OCI-LY7 (cell line): ENCODE measurements at regions not wholly inside any gene's neighbourhood (a gene's known extent, or its start where the extent isn't known, plus 50 kb on each side); places are given as distances from the start of the nearest gene placed in this dataset.

ENCODE experiments used
- BruUV-seq: library from RNA; stranded (reverse); fragments of 400-500 nt; replicated peaks from 2 replicates; lab custom pipeline; 2021; lab: Mats Ljungman, UMichigan
- CTCF ChIA-PET: fragments of 300-600 bp; sonication (Branson Sonifier 250); formaldehyde crosslinking; loops from one replicate; lab custom pipeline; 2022; ENCODE audit warnings: antibody characterized with exemption; ENCODE audit not compliant: unreplicated experiment; lab: Charles Lee
- POLR2A ChIA-PET: fragments of 300-600 bp; sonication (Branson Sonifier 250); formaldehyde crosslinking; loops from one replicate; lab custom pipeline; 2022; ENCODE audit warnings: antibody characterized with exemption; lab: Charles Lee
- DNase-seq: peaks from one replicate; pipeline ENCODE4 v3.0.0-alpha.2; 2015; ENCODE audit warnings: low spot score
- H2AFZ ChIP-seq: fragments of 200-600 bp; sonication (generic), shearing (Covaris generic); 2 replicates; pipeline ENCODE4 v1.6.1; 2014; ENCODE audit warnings: mild to moderate bottlenecking, antibody characterized with exemption, low read length, moderate library complexity
- H3K27ac ChIP-seq: fragments of 200-600 bp; sonication (generic); 2 replicates; pipeline ENCODE4 v1.5.1; 2014; ENCODE audit warnings: mixed run types, low read depth, mild to moderate bottlenecking, moderate library complexity, low read length, inconsistent platforms; ENCODE audit not compliant: poor library complexity, severe bottlenecking
- H3K36me3 ChIP-seq: fragments of 200-600 bp; sonication (generic); 2 replicates; pipeline ENCODE4 v1.6.1; 2014; ENCODE audit warnings: mild to moderate bottlenecking, antibody characterized with exemption, low read length, moderate library complexity, mixed read lengths; ENCODE audit not compliant: insufficient read depth
- H3K4me1 ChIP-seq: fragments of 200-600 bp; sonication (generic); 2 replicates; pipeline ENCODE4 v1.5.1; 2014; ENCODE audit warnings: mild to moderate bottlenecking, low read length; ENCODE audit not compliant: insufficient read depth, poor library complexity, severe bottlenecking
- H3K4me2 ChIP-seq: fragments of 200-600 bp; sonication (generic); 2 replicates; pipeline ENCODE4 v1.6.1; 2014; ENCODE audit warnings: mild to moderate bottlenecking, low read length
- H3K4me3 ChIP-seq: fragments of 200-600 bp; sonication (generic); 2 replicates; pipeline ENCODE4 v1.5.1; 2014; ENCODE audit warnings: mild to moderate bottlenecking, low read depth, low read length; ENCODE audit not compliant: poor library complexity, severe bottlenecking
- H3K79me2 ChIP-seq: fragments of 200-600 bp; sonication (generic); 2 replicates; pipeline ENCODE4 v1.6.1; 2016; ENCODE audit warnings: low read depth, mild to moderate bottlenecking, low read length, moderate library complexity, mixed read lengths; ENCODE audit not compliant: insufficient read depth
- H3K9me2 ChIP-seq: fragments of 200-600 bp; sonication (generic); 2 replicates; pipeline ENCODE4 v1.6.1; 2016; ENCODE audit warnings: mild to moderate bottlenecking, low read length, mixed read lengths; ENCODE audit not compliant: insufficient read depth
- H3K9me3 ChIP-seq: fragments of 200-600 bp; sonication (generic); 2 replicates; pipeline ENCODE4 v1.6.1; 2014; ENCODE audit warnings: mild to moderate bottlenecking, mixed run types, low read length, mixed read lengths
- H4K20me1 ChIP-seq: fragments of 200-600 bp; sonication (generic); 2 replicates; pipeline ENCODE4 v1.6.1; 2014; ENCODE audit warnings: mild to moderate bottlenecking, antibody characterized with exemption, low read length, moderate library complexity, mixed read lengths; ENCODE audit not compliant: insufficient read depth
- EZH2phosphoT487 ChIP-seq: fragments of 200-600 bp; sonication (generic); IDR thresholded peaks from 2 replicates; pipeline ENCODE4 v1.6.1; 2018; ENCODE audit warnings: low read depth, borderline replicate concordance, mild to moderate bottlenecking, mixed run types, antibody characterized with exemption, low read length, moderate library complexity, mixed read lengths
- intact Hi-C: fragments of 100-400 bp; cut with micrococcal nuclease; formaldehyde crosslinking; loops from one replicate; pipeline ENCODE4 v1.10.0; 2022; ENCODE audit not compliant: unreplicated experiment
- TF ChIP-seq, protein P1 (sequence below): fragments of 200-600 bp; sonication (generic); conservative IDR thresholded peaks from 2 replicates; pipeline ENCODE4 v1.5.1; 2014; ENCODE audit warnings: mild to moderate bottlenecking, antibody characterized with exemption, low read length, moderate library complexity, mixed read lengths

DNA sequence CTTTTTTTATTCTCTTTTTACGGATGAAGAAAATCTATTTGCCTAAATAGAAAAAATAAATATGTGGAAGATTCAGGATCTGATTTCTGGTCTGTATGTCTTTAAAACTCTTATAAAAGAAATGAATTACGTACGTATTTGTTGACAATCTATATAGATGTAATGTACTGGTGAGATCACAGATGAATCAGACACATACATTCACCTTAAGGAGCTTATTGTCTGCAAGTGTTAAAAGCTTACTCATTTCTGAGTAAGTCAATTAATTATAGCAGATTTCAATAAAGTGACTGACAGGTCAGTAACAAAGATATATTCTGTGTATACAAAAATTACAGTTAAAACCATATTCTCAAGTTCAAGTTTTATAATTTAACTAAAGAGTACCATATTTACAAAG is 66.6 kb upstream of the NAF1 start:
- Histone ChIP-seq H3K4me3 (no peak overlapping the region), H2AFZ (no peak overlapping the region), H3K9me2 (no peaks in the 10 kb centered on the region), H3K4me2 (no peak overlapping the region), H3K27ac (no peak overlapping the region), H4K20me1 (no peaks in the 10 kb centered on the region), H3K9me3 (no peaks in the 10 kb centered on the region), H3K4me1 (no peaks in the 10 kb centered on the region), H3K36me3 (no peaks in the 10 kb centered on the region), H3K79me2 (no peaks in the 10 kb centered on the region)
- no TSS peak for BruUV-seq
- intact Hi-C loops: no loop called here
- CTCF ChIA-PET: no interaction called here
- no peak for TF ChIP-seq EZH2phosphoT487
- TF ChIP-seq, protein P1, sequence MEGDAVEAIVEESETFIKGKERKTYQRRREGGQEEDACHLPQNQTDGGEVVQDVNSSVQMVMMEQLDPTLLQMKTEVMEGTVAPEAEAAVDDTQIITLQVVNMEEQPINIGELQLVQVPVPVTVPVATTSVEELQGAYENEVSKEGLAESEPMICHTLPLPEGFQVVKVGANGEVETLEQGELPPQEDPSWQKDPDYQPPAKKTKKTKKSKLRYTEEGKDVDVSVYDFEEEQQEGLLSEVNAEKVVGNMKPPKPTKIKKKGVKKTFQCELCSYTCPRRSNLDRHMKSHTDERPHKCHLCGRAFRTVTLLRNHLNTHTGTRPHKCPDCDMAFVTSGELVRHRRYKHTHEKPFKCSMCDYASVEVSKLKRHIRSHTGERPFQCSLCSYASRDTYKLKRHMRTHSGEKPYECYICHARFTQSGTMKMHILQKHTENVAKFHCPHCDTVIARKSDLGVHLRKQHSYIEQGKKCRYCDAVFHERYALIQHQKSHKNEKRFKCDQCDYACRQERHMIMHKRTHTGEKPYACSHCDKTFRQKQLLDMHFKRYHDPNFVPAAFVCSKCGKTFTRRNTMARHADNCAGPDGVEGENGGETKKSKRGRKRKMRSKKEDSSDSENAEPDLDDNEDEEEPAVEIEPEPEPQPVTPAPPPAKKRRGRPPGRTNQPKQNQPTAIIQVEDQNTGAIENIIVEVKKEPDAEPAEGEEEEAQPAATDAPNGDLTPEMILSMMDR: no peak
- POLR2A ChIA-PET: interaction anchor here (0.9 kb wide), 1 partner anchor 10 kb away, joined by 3 read pairs; no protein-coding TSS in a partner anchor
- DNase-seq: no peak

DNA sequence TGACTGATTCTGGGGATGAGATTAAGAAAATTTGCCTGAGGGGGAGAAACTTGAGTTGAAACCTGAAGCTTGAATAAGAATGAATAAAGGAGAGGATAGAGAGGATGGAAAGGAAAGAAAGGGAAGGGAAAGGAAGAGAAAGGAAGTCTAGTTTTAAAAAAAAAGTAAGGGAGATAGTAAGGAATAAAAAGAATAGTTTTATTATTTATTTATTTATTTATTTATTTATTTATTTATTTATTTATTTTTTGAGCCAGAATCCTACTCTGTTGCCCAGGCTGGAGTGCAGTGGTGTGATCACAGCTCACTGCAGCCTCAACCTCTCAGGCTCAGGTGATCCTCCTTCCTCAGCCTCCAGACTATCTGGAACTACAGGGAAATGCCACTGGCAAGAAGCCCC is 62.0 kb upstream of the NAF1 start:
- no peak overlapping the region for H3K4me2 ChIP-seq
- ChIA-PET POLR2A (interaction anchor here (0.6 kb wide), 1 partner anchor 136 kb away, joined by 3 read pairs; no protein-coding TSS in a partner anchor), CTCF (no interaction called here)
- no peaks in the 10 kb centered on the region for H3K79me2 ChIP-seq
- H3K36me3 ChIP-seq: no peaks in the 10 kb centered on the region
- no peak for TF ChIP-seq EZH2phosphoT487
- TF ChIP-seq, protein P1: no peak
- no peaks in the 10 kb centered on the region for H4K20me1 ChIP-seq
- H3K9me2 ChIP-seq: no peaks in the 10 kb centered on the region
- H3K4me3 ChIP-seq: no peak overlapping the region
- no TSS peak for BruUV-seq
- no peak for DNase-seq
- intact Hi-C loops: no loop called here
- H2AFZ ChIP-seq: no peak overlapping the region
- H3K9me3 ChIP-seq: no peaks in the 10 kb centered on the region
- no peaks in the 10 kb centered on the region for H3K4me1 ChIP-seq
- H3K27ac ChIP-seq: no peak overlapping the region

DNA sequence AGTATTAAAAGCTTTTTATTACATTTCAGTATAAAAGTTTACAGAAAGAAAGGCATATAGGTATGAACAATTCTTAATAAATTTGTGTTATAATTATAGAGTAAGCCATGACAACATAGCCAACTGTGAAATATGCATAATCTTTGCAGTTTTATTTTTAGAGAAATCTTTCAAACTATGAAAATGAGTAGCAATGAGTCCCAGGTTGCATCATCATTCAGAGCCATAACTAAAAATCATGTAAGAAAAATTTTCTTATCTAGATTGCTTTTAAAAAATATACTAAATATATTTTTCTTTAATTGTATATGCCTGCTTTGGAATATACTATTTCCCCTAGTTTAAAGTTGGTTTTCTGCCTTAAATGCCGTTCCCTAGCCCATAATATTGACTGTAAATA is 54.8 kb upstream of the NAF1 start:
- Histone ChIP-seq H3K27ac (no peak overlapping the region), H2AFZ (no peak overlapping the region), H3K79me2 (no peaks in the 10 kb centered on the region), H3K4me2 (no peak overlapping the region), H3K9me2 (no peaks in the 10 kb centered on the region), H3K4me3 (no peak overlapping the region), H3K9me3 (no peaks in the 10 kb centered on the region), H3K4me1 (no peaks in the 10 kb centered on the region), H4K20me1 (no peaks in the 10 kb centered on the region), H3K36me3 (no peaks in the 10 kb centered on the region)
- BruUV-seq: no TSS peak
- no peak for DNase-seq
- intact Hi-C loops: no loop called here
- POLR2A ChIA-PET: no interaction called here
- no peak for TF ChIP-seq EZH2phosphoT487
- TF ChIP-seq, protein P1: no peak
- CTCF ChIA-PET: no interaction called here
